HG03571 (cell line): ENCODE measurements at regions not wholly inside any gene's neighbourhood (a gene's known extent, or its start where the extent isn't known, plus 50 kb on each side); places are given as distances from the start of the nearest gene placed in this dataset.
A peak's percentile ranks its signal among the peaks of the same experiment; 100 is the strongest.
"Not testable (repeated sequence)": the region's sequence is repeated elsewhere in the genome, so short reads cannot be mapped to it uniquely, and the experiment has no call there.

Experiments
- ATAC-seq: cut with Tn5 transposase; IDR thresholded peaks from one replicate; pipeline ENCODE4 v1.9.1; 2021; ENCODE audit not compliant: unreplicated experiment

DNA sequence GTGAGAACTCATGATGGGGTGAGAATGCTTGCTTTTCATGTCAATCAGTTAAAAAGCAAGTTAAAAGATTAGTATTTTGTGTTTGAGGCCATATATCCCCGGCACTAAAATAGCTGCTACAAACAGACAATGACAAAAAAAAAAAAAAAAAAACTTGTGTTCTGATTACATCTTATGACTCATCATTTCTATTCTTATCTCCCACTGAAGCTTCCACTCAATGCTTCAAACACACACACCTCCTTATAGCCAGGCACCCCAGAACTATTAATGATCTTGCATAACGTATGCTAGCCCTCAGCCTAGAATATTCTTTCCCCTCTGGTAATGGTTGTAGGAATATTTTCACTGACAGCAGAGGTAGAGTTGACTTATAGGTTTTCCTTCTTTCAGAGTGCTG lies 778.3 kb downstream of the TRIB2 start:
- no peak for ATAC-seq

GRCh38 chr2:13504808-13505207 lies 788.1 kb downstream of the TRIB2 start:
- no peak for ATAC-seq

DNA sequence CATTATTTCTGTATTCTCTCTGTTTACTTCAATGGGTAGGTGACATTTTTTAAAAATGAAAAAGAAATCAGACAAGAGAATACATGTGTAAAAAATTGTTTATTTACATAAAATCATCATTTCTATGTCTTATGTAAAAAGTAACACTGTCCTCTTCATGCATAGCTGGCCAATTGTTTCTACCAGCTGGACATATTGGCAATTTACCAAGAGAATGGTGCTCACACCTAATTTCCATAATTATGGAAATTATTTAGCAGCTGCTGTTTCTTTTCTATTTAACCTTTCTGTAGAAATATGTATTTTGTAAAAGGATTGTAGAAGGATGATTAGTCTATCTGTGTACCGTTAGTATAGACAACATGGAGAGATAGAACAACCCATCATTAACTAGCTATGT lies 791.9 kb downstream of the TRIB2 start:
- no peak for ATAC-seq

DNA sequence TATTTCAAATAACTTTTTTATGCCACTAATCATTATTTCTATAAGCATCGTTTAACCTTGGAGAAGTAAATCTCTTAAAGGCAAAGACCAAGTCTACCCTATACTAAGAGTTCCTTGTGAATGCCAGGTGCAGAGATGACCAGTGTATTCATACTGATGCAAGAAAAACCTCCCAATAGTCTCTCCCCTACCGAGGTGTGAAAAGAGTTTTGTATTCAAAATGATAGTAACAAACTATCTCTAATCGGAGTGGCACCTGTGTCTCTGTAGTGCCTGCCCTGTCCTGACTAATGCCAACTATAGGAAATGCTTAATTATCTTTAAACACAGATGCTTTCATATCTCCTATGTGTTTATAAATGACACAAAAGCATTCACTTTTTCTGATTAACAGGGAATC lies 798.5 kb downstream of the TRIB2 start:
- ATAC-seq: no peak

DNA sequence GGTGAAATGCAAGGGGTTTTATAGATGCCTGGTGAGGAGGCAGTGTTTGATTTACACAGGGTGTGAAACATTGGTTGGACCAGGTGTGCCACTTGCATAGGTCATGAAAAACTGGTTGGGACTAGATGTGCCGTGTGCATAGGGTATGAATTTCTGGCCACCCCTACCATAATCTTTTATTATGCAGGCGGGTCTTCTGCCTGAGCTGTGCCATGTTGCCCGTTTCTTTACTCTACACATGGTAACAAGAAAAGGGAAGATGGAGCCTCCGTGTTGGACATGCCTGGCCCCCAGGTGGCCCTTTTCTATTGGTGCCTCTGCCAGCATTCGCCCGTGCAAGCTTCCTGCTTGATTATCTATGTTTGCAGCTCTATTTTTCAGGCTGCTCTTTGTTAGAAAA lies 805.4 kb downstream of the TRIB2 start:
- ATAC-seq: no peak

DNA sequence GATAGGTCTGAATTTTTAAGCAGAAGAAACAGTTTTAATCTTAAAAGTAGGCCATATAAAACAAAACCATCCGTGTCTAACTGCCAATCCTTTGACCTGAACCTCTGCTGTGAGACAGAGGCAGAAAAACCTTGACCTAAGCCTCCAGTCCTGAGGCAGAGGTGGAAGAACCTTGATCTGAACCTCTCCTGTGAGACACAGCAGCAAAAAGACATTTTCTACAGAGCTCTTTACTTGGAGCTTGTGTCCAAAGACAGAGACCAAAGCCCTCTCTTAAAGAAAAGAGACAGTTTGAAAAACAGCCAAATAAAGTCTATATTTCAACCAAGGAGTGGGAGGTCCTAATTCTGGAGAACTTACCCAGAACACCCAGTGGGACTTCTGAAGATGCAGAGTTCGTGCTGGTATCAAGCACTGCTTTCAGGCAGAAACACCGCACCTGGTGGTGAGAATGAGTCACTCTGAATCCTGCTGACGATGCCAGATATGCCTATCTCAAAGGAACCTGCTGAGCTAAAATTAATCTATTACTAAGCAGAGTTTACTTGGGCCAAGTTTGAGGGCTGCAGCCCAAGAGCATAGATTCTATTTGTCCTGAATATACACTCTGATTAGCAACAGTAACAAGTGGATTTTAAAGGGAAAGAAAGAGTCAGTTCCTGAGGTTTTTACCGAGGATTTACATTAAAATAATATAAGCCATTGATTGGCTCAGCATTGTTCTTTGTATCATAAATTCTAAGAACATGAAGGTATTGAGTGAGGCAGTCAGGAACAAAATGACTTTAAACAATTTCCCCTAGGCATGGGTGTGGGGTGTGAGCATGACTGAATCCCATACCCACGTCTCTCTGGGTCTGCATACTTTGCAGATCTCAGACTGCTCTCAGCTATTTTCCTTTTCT lies 806.4 kb downstream of the TRIB2 start:
- ATAC-seq: peak; percentile 92

- no peak for ATAC-seq
Measured at GRCh38 chr2:13524492-13524891, 807.8 kb downstream of the TRIB2 start.

DNA sequence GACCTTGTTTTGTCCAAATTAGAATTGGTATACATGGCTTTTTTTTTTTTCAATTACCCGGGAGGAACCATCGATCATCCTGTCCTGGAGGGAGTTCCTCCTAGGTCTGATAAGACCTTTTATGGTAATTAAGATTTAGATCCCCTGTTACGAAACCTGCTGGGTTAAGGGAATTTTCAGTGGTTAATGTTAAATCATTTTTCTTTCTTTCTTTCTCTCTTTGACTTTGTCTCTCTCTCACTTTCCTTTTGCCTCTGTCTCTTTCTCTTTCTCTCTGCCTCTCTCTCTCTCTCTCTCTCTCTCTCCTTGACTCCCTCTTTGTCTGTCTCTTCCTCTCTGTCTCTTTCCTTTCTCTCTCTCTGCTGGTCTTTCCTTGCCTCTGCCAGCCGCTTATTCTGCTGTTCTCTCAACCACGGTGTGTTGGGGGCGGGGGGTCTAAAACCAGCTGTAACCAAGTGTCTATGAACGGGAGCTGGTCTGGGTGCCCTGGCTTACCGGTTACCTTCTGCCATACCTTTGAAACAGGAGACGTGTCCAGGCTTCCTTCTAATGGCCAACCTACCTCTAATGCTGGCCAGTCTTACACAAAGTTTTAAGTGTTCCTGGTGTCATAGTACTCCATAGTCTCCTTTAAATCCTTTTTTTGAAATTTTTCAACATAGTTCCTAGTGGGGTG lies 815.1 kb downstream of the TRIB2 start:
- ATAC-seq: not testable (repeated sequence)

DNA sequence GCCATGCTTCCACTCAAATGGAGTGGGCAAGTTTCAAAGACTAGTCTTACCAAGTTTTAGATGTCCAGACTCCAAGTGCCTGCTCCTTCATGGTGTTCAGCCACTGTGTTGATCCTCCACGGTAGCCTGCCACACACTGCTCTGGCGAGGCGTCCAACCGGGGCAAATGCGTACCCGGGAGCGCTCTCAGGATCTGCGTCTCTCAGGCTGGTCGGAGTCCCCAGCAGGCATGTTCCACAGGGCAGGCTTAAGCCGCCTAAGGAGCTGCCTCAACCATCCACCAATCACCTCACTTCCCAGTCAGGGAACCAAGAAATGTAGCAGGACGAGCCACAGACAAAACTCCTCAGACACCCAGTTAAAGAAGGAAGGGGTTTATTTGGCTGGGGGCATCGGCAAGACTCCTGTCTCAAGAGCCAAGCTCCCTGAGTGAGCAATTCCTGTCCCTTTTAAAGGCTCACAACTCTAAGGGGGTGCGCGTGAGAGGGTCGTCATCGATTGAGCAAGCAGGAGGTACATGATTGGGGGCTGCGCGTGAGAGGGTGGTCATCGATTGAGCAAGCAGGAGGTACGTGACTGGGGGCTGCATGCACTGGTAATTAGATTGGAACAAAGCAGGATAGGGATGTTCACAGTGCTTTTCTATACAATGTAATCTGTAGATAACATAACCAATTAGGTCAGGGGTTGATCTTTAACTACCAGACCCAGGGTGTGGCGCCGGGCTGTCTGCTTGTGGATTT lies 816.2 kb downstream of the TRIB2 start:
- ATAC-seq: not testable (repeated sequence)

DNA sequence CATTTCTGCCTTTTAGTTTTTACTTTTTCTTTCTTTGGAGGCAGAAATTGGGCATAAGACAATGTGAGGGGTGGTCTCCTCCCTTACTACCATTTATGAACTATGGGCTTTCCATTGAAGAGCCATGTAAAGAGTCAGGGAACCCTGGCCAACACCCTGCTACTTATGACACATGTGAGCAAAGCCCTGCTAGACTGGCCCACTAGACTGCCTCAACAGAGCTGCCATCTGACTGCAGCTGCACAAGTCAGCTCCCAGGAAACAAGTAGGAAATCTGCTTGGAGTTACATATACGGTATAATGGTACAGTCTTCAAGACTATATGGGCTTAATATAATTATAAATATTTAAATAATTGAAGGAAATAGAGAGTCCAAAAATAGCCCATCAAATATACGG lies 816.8 kb downstream of the TRIB2 start:
- no peak for ATAC-seq

DNA sequence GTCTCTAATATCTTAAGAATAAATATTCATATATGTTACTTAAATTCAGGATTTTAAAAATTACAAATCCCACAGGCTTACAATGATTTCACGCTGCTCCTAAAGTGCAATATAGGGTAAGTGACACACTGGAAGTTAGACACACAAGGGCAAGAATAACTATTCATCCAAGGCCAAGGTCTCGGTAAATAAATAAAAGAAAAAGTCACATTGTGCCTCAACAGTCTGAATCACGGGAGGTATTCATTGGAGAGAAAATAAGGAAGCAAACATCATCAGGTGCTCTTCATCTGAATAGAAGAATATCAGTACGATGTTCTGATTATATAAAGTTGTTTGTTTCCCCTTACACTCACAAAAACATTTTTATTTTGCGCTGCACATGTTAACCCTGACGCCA lies 820.2 kb downstream of the TRIB2 start:
- ATAC-seq: no peak

DNA sequence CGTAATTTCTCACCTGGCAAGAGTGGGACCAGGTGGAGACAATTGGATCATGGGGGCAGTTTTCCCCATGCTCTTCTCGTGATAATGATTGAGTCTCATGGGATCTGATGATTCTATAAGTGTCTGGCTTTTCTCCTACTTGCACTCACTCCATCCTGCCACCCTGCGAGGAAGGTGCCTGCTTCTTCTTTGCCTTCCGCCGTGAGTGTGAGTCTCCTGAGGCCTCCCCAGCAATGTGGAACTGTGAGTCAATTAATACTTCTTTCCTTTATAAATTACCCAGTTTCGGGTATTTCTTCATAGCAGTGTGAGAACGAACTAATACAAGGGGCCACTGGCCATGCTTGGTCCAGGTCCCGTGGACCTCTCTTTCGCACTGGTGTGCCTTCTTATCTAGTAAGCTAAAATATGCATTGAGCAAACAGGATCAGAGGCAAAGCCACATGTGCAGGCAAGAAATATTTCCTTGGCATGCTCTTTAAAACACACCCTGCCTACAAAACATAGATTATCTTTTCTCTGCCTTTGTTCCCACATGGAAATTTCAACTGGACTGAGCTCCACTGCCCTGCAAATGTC lies 821.1 kb downstream of the TRIB2 start:
- ATAC-seq: no peak

- ATAC-seq: no peak
Measured at GRCh38 chr2:13539296-13539695, 822.6 kb downstream of the TRIB2 start.

DNA sequence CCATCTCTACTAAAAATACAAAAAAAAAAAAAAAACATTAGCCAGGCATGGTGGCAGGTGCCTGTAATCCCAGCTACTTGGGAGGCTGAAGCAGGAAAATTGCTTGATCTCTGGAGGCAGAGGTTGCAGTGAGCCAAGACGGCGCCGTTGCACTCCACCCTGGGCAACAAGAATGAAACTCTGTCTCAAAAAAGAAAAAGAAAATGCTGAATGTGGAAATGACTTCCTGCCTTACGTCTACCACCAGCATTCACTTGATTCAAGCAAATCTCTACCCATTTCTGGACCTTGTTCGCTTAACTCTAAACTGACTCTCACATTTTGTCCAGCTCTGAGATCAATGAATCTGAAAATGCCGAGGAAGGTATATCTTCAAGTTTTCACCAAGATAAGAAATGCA lies 825.3 kb downstream of the TRIB2 start:
- ATAC-seq: no peak

DNA sequence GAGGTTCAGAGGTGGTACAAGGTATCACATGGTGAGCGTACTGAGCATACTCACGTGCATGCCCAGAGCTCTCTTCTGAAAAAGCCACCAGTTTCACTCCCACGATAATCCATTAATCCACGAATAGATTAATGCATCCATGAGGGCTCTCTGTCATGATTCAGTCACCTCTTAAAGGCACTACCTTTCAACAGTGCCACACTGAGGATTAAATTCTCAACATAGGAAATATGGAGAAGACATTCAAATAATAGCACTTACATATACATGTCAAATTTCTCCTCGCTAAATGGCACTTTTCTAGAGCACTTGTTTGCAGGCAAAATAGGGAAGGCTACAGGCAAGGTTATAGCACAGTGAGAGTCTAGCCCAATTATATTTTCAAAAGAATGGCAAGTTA lies 825.9 kb downstream of the TRIB2 start:
- no peak for ATAC-seq

- no peak for ATAC-seq
Measured at GRCh38 chr2:13543550-13543949, 826.8 kb downstream of the TRIB2 start.

- no peak for ATAC-seq
Measured at GRCh38 chr2:13545320-13545719, 828.6 kb downstream of the TRIB2 start.

DNA sequence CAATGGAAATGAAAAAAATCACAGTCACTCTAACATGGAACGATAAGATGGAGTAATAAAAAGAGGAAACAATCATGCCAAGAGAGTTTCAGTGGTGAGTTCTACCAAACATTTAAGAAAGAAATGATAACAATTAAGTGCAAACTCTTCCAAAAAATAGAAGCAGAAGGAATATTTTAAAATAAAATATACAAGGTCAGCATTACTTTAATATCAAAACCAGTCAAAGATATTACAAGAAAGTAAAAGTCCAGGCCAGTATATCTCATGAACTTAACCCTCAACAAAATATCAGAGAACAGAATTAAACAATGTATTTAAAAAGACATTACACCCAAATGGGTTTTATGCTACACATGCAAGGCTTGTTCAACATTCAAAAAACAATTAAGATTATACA lies 829.4 kb downstream of the TRIB2 start:
- ATAC-seq: no peak

GRCh38 chr2:13550285-13551231 lies 833.8 kb downstream of the TRIB2 start:
- no peak for ATAC-seq

- ATAC-seq: peak; percentile 60
Measured at GRCh38 chr2:13558368-13558767, 841.6 kb downstream of the TRIB2 start.
